Fibroblast of villous mesenchyme (primary cell): ENCODE measurements at regions not wholly inside any gene's neighbourhood (a gene's known extent, or its start where the extent isn't known, plus 50 kb on each side); places are given as distances from the start of the nearest gene placed in this dataset.

ENCODE experiments used
- DNase-seq: peaks from one replicate; pipeline ENCODE4 v3.0.0-alpha.2; 2010; ENCODE audit warnings: low read depth
- H3K4me3 ChIP-seq: 2 replicates; pipeline ENCODE4 v1.5.1; 2011; ENCODE audit warnings: low read depth, mild to moderate bottlenecking, low read length
- CTCF ChIP-seq: IDR thresholded peaks from 2 replicates; pipeline ENCODE4 v1.5.1; 2012; ENCODE audit warnings: low read depth, mild to moderate bottlenecking, low read length; ENCODE audit not compliant: insufficient read depth

GRCh38 chr4:54958236-54958635 is 167.2 kb downstream of the KDR start:
- no peak for TF ChIP-seq CTCF
- DNase-seq, result peak; percentile 11
- no peak overlapping the region for H3K4me3 ChIP-seq

- TF ChIP-seq CTCF, result no peak
- no peak overlapping the region for H3K4me3 ChIP-seq
- no peak for DNase-seq
Measured at GRCh38 chr4:54954656-54955388, 170.6 kb downstream of the KDR start.

DNA sequence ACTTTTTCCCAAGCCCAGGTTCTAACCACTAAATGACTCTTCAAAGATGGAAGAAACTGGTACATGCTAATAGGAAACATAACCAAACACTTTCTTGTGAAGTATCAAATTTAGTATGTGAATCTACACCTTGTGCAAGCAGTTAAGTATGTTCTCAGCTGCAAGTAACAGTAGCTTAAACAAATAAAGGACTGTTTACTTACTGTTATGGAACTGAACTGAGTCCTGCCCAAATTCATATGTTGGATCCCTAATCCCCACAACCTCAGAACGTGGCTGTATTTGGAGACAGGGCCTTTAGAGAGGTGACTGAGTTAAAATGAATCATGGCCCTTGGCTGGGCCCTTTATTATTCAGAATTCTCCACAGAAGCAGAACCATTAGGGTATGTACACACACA is 178.7 kb downstream of the KDR start:
- H3K4me3 ChIP-seq, result no peak overlapping the region
- no peak for TF ChIP-seq CTCF
- DNase-seq, result no peak

DNA sequence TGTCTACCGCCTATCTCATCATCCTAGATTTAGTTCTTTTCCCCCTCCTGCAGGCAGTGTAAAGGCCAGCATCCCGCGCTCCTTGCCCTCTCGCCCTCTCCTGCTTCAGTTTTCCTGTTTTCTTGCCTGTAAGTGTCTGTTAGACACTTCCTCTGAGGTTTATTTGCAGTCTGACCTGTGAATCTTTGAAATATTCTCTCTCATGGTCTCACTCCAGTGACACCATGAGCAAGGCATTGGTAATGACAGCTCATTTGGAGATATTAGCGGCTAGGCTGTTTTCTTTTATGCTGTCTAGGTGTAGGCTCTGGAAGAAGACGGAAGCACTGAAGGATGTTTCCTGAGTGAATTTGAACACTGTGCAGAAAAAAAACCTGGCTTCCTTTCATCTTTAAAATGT is 179.6 kb downstream of the KDR start:
- no peak for DNase-seq
- no peak for TF ChIP-seq CTCF
- H3K4me3 ChIP-seq, result no peak overlapping the region

GRCh38 chr4:54942721-54943120 is 182.7 kb downstream of the KDR start:
- DNase-seq, result no peak
- TF ChIP-seq CTCF, result no peak

GRCh38 chr4:54941994-54942552 is 183.3 kb downstream of the KDR start:
- DNase-seq, result no peak
- H3K4me3 ChIP-seq, result no peak overlapping the region
- TF ChIP-seq CTCF, result no peak

More at GRCh38 chr4:54942721-54943120, 182.7 kb downstream of the KDR start:
- no peak overlapping the region for H3K4me3 ChIP-seq
